ENCODE measurements at regions not wholly inside any gene's neighbourhood (a gene's known extent, or its start where the extent isn't known, plus 50 kb on each side); places are given as distances from the start of the nearest gene placed in this dataset.
A peak's percentile ranks its signal among the peaks of the same experiment; 100 is the strongest.
"Not testable (repeated sequence)": the region's sequence is repeated elsewhere in the genome, so short reads cannot be mapped to it uniquely, and the experiment has no call there.

DNA sequence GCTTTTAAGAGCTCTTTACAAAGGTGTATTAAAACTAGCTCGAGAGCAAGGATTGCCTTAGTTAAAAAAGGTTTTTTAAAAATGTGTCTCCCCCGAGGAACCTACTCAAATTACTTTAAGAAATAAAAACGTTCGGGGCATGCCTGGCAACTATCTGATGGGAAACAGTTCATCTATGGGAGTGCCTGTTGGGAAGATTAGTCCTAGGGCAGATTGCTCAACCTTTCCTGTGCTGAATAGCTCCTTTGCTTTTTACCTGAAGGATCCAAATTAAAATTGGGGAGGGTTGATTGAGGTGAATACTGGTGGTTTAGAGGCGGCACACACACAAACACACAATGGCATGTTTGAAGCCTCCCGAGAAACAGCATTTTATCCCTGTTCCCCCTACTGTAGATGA, 541.4 kb upstream of the ATP2B1 start:
- DNase-seq = no peak

- DNase-seq = no peak
Measured at GRCh38 chr12:90246688-90247087, 538.0 kb upstream of the ATP2B1 start.

- DNase-seq = peak; percentile 52
Measured at GRCh38 chr12:90245391-90245790, 536.8 kb upstream of the ATP2B1 start.

DNA sequence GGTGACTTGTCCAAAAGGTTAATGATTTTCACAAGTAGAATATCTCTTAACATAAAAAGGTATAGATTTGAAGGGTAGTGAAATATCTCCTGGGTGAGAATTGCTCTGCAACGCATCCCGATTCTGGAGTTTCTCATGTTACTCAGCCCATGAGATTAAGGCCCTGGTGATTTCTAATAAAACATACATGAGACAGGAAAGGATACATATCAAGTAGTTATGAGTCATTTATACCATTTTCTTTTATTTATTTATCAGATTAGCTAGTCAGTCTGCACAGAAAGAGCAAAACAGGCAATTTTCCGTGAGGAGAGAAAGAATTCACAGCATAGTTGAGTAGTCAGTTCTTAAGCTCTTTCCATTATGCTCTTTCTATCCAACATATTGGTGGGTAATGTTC, 535.6 kb upstream of the ATP2B1 start:
- no peak for DNase-seq

DNA sequence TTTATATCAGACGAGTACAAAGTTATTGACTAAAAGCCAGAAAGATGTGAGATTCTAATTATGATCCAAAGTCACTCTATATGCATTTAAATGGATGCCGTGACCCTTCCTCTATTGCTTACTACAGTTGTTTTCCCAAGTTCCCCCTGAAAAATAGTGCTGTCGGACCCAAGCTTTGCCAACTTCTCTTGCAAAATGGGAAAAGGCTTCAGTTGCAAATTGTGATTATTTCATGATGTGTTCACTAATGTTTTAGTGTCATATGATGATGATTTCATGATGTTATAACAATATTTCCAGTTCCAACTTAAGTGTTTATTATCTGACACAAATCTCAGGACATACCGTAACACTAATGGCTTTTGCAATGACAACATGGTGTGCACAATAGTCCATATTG, 534.6 kb upstream of the ATP2B1 start:
- no peak for DNase-seq

- no peak for DNase-seq
Measured at GRCh38 chr12:90239732-90240260, 531.2 kb upstream of the ATP2B1 start.

DNA sequence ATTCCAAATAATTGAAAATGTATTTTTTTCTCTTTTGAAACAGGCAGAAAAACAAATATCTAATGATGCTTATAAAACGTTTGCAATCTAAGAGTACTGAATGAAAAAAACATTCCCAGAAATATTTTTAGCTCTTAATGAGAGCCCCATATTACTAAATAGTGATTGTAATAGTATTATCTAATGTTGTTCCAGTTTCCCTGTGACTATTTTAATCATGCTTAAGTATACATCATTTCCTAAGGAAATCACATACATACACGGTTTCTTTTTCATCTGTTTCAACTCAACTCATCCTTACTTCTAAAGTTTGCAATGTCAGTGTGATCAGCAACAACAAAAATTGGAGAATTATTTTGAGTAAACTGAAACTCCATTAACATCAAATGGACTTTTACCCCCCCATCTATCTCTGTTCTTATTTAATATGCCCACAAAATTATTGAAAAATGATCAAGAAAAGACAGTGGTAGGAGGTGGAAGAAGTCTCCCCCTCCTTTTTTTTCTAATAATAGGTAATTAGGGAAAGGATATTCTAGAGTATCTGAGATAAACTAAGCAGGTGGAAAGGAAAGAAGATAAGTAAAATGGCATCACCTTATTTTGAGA, 530.1 kb upstream of the ATP2B1 start:
- no peak for DNase-seq

- no peak for DNase-seq
Measured at GRCh38 chr12:90237841-90238240, 529.2 kb upstream of the ATP2B1 start.

GRCh38 chr12:90235642-90236041, 527.0 kb upstream of the ATP2B1 start:
- DNase-seq = no peak

- DNase-seq = no peak
Measured at GRCh38 chr12:90234472-90234871, 525.8 kb upstream of the ATP2B1 start.

GRCh38 chr12:90233168-90234100, 524.8 kb upstream of the ATP2B1 start:
- no peak for DNase-seq

DNA sequence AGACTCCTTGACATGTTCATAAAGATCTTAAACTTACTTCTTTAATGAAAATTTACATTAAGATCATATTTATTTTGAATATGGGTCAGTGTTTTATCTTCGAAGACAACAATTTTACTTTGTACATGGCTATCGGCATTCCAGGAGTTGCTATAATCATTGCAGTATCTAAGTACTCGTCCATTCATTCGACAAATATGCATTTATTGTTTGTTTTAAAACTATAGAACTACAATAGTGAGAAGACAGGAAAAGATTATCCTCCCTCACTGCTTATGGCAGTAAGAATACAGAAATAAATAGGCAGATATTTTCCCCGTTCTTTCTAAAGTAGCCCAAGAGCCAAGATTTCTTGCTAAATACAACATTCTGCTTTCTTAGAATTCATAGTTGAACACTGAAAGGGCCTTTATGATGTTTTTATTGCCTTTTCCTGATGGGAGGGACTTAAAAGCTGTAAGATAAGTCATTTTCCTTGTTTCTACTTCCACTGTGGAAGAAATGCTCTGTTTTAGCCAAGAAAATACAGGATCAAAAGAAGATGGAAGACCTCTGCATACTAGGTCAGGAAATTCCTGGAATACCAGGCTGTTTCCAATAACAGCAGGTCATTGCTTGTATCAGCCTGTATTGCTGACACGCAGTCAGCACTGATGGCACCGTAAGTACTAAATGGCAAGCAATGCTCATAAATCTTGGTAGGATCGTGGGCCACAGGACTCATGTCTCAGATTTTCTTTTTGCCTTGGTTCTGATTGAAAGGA, 521.0 kb upstream of the ATP2B1 start:
- no peak for DNase-seq

DNA sequence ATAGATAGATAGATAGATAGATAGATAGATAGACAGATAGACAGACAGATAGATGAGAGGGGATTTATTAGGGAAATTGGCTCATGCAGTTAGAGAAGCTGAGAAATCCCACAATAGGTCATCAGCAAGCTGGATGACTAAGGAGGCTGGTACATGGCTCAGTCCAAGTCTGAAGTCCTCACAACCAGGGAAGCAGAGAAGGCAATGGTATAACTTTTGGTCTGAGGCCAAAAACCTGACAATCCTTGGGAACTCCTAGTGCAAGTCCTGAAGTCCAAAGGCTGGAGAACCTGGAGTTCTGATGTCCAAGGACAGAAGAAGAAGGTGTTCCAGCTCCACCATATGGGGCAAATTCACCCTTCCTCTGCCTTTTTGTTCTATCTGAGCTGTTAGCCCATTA, 517.6 kb upstream of the ATP2B1 start:
- DNase-seq = no peak

- no peak for DNase-seq
Measured at GRCh38 chr12:90216815-90217214, 508.2 kb upstream of the ATP2B1 start.

- DNase-seq = no peak
Measured at GRCh38 chr12:90216020-90216552, 507.4 kb upstream of the ATP2B1 start.

- DNase-seq = no peak
Measured at GRCh38 chr12:90211017-90211416, 502.4 kb upstream of the ATP2B1 start.

GRCh38 chr12:90209029-90209428, 500.4 kb upstream of the ATP2B1 start:
- DNase-seq = no peak

DNA sequence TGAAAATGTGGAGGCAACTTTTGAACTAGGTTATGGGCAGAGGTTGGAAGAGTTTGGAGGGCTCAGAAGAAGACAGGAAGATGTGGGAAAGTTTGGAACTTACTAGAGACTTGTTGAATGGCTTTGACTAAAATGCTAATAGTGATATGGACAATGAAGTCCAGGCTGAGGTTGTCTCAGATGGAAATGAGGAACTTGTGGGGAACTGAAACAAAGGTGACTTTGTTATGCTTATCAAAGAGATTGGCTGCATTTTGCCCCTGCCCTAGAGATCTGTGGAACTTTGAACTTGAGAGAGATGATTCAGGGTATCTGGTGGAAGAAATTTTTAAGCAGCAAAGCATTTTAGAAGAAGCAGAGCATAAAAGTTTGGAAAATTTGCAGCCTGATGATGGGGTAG, 499.7 kb upstream of the ATP2B1 start:
- not testable (repeated sequence) for DNase-seq

- no peak for DNase-seq
Measured at GRCh38 chr12:90207799-90208198, 499.2 kb upstream of the ATP2B1 start.

DNA sequence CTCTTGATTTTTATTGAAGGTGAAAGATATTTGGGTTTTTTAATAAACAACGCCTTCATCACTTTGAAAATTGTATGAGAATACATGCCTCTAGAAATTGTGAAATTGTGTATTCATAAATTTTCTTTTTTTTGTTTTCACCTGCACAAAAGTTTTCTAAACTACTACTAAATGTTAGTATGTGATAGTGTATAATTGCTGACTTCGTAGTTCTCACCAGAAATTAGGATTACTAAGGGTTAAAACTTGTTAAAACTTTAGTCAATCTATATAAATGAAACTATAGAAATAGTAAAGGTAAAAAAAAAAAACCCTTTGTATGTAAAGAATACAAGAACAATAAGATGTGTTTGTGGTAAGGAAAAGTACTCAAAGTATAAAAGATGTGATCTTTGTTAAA, 496.5 kb upstream of the ATP2B1 start:
- DNase-seq = no peak

DNA sequence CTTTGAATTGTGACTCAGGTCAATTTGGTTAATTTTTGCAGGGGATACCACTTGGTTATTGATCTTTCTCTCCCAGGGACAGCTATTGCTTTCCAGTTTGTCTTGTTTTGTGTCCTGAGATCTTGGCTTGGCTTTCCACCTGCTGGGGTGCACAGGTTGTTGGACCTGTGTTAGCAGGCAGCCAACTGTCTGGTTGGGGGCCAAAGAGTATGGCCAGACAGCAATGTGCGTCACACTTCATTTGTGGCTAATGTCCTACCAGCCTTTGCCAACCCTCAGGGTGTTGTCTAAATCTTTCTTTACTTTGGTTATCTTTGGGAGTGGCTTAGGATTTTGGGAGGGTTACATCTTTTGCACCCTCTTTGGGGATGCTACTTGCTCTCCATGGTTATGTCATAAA, 494.9 kb upstream of the ATP2B1 start:
- no peak for DNase-seq

DNA sequence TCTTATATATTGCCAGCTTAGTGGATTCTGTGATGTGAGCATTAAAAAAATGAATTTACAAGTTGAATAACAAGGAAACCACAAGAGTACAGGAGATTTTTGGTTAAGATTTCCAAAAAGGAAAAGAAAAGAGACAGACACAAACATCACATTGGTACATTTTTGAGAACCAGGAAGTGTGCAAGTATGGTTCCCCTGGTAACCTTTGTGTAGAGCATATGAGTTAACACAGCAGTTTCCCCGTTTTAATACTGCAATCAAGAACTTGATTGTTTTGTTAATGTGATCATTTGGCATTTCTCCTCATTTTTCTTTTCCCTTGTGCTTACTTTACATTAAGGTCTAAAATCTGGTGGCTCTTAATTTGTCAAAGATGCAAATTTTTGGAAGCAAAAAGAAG, 490.4 kb upstream of the ATP2B1 start:
- no peak for DNase-seq

- no peak for DNase-seq
Measured at GRCh38 chr12:90193500-90193899, 484.9 kb upstream of the ATP2B1 start.
